HG02588 (cell line): ENCODE measurements at regions not wholly inside any gene's neighbourhood (a gene's known extent, or its start where the extent isn't known, plus 50 kb on each side); places are given as distances from the start of the nearest gene placed in this dataset.

ENCODE experiments used
- ATAC-seq: cut with Tn5 transposase; IDR thresholded peaks from one replicate; pipeline ENCODE4 v1.9.1; 2021; ENCODE audit warnings: mild to moderate bottlenecking, moderate library complexity; ENCODE audit not compliant: unreplicated experiment

DNA sequence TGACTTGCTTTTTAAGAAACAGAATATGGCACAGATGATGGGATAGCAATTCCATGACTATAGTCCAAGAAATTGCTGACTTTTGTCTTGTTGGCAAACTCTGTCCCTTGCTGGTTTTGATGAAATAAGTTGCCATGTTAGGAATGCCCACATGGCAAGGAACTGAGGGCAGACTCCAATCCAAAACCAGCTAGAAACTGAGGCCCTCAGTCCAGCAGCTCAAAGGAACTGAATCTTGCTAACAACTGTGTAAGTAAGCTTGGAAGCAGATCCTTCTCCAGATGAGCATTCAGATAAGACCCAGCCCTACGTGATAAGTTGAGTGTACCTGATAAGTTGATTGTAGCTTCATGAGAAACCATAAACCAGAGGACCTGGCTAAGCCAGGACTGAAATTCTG is 64.3 kb upstream of the BMPER start:
- no peak for ATAC-seq

DNA sequence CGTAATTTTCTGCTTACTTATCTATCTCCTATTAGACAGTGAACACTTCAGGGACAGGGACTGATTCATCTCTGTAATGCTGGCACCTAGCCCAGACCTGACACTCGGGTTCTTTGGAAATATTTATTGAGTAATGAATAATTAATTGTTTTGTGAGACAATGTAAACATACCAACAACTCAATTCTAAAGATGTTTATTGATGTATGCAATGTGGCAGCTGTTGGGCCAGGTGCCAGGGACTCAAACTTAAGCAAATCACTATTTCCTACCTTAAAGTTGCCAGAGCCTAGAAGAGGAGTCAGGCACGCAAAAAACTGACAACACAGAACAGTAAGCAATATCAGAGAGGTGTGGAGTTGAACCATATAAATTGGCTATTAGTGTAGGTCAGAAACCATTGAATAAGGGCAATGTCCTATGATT is 63.6 kb upstream of the BMPER start:
- ATAC-seq = no peak

DNA sequence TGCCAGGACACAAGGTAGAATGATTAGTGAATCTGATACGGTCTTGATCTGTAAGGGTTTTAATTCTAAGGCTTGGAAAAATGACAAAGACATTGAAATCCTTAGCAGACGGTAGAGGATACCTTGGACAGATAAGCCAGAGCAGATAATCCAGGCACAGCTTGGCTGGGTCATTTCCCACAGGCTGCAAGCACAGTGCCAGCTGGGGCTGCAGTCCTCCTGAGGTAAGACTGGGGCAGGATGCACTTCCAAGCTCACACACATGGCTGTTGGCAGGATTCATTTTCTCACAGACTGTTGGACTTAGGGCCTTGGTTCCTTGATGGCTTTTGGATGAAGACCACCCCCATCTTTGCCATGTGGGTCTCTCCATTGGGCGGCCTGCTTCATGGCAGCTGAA is 63.2 kb upstream of the BMPER start:
- no peak for ATAC-seq

DNA sequence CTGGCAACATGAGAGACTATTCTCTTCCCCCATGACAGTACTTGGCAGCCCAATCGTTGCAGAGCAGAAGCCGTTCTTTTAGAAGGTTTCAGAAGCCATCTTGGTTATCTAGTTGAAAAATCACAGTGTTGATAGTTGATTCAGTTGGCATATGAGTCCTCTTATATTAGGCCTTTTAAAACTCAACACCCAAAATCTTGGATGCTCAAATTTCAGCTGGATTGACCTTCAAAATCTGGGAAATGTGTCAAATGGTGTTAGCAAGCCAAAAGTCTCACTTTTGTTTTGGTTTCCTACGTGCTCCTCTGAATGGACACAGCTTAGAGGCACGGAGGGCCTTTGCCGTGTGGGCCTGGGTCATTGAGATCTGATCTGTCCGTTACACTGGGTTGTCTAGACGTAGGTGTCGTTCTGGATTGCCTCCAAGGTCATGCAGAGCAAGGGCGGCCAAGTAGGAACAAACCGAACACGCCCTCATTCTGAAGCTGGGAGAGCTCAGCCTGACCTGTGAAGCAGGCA is 59.3 kb upstream of the BMPER start:
- no peak for ATAC-seq

DNA sequence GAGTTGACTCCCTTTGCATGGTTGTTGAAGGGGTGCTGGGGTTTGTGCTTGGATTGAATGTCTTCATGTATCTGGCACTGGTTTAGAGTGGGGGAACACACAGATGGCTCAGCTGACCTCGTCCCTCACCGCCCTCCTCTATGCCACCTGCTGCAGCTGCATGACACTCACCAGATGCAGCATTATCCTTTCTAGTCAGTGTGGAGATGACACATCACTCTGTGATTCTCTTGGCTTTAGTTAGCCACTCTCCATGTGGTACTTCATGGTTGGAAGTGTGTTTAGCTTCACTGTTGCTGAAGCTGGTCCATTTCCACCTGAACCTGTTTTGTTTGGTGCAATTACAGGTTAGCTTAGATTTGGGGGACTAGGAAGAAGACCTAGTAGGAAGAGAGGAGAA is 56.3 kb upstream of the BMPER start:
- ATAC-seq = no peak

DNA sequence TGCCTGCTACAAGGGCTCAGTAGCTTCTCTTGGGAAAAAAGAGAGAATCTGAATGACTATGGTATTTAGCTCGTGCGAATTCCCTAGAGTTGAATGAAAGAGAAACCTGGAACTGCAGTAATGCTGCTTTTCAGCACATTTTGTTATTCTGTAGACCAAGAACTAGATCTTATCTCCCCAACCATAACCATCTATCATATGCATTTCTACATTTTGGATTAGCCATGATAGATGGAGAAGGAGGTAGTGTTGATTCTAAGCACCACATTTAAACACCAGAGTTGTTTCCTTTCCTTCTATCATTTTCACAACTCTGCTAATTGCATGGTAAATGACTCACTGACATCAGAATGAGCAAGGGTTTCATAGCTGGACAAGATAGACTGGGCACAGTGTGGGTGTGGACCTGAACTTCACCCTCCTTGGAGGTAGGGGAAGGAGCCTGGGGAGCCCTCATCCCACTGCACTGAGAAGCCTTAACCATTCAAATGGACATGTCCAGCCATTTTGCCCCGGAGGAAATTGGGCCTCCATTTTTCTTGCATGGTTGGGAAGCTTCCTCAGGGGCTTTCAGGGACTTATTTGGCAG is 55.3 kb upstream of the BMPER start:
- no peak for ATAC-seq

DNA sequence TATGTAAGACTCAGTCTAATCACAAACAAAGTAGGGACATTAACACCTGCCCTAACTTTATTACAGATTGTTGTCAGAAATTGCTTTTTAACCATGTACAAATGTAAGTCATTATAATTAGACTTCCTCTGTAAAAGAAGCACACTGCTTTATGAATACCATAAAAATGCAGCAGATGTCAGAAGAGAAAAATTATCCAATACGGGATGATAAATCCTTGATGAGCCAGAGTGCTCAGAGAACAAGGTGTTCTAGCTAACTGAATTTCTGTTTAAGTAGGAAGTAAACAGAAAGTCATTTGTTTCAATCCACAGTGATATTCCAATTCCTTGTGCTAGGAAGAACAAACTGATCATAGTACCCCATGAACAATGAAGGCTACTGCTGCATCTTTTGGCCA is 54.6 kb upstream of the BMPER start:
- no peak for ATAC-seq

DNA sequence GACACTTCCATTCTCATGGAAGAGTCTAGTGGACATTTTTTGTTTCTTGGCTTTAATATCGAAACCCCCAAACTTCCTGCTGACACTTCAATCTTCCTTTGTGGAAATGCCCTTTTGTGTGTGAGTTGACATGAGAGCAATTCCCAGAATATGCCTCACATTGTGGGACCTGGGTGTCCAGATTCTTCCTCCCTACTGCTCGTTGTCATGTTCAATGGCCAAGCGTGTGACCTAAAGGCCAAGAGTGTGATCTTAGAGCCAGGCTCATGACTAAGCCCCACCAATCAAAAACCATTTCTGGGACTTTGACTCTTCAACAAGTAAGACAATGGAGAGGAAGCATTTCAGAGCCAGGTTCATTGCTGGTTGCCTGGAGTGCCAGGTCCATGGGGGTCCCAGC is 52.5 kb upstream of the BMPER start:
- no peak for ATAC-seq

DNA sequence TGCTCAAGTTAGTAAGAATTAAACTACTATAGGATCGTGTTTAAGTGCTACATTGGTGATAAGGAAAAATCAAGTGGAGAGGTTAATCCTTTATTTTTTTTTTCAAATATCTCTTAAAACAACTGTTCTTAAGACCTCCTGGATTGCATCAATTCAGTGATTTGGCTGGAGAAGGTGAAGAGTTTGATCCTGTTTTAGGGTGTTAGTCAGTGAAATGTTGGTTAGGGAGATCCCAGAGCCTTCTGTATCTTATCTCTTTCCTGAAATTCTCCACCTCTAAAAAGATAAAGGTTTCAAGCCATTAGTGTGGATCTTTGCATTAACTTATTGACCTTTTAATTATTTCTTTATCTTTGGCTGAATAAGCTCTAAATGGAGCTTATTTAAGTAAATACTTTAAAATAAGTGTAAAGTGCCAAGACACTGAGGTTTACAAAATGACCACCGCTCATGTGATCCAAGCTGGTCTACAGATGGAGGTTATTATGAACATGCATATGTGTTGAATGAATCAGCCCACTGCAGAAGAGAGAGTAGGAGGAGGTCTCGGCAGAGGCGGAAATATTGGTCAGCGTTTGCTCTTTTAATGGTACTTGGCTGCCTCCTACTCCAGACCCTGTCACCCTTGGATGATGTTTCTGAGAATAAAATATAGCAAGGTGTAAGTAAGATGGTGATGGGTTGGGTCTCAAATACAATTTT is 51.8 kb upstream of the BMPER start:
- ATAC-seq = no peak

DNA sequence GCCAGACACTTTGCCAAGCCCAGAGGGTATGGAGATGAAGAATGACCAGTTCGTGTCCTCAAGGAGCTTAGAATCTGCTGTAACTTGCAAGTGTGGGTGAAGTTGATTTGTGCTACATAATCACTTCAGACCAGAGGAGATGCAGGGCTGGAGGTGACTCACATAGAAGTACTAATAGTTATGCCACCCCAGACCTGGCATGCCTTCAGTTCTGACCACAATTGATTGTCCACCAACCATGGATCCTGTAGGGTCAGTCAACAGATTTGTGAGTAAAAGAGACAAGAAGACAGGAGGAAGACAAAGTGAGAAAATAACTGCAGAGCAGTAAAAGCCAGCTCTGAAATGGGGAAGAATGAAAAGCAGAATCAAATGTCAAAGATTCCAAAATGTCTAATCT is 51.2 kb upstream of the BMPER start:
- ATAC-seq = no peak

DNA sequence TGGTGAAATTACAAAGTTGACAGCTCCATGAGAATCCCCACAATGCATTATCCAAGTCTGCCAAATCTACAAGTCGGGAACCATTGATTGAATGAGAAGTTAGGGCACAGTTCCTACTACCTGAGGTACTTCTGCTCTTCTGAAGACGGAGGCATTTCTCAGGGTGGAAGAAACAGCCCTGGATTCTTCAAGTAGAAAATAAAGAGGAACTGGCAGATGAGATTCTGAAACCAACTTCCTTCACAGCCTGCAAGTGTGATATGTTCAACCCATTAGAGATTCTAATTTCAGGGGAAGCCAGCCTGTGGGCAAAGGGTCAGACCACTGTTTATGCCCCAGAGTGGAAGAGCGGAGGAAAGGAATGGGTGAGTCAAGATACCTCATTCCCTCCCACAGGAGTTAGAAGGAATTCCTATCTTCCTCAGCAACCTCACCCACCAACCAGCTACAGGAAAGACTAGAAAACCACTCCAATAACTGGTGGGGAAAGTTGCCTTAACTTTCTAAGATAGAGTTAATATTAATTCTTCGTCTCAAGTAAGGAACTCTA is 50.5 kb upstream of the BMPER start:
- ATAC-seq = no peak
